HG03575 (cell line): ENCODE measurements at regions not wholly inside any gene's neighbourhood (a gene's known extent, or its start where the extent isn't known, plus 50 kb on each side); places are given as distances from the start of the nearest gene placed in this dataset.
"Not testable (repeated sequence)": the region's sequence is repeated elsewhere in the genome, so short reads cannot be mapped to it uniquely, and the experiment has no call there.

ENCODE experiments used
- ATAC-seq: cut with Tn5 transposase; IDR thresholded peaks from one replicate; pipeline ENCODE4 v1.9.1; 2021; ENCODE audit not compliant: unreplicated experiment, insufficient number of reproducible peaks, low FRiP score; ENCODE audit errors: extremely low read depth

GRCh38 chr12:131296651-131297050 lies 342.9 kb downstream of the ADGRD1 start:
- ATAC-seq: not testable (repeated sequence)

GRCh38 chr12:131298526-131299369 lies 345.0 kb downstream of the ADGRD1 start:
- not testable (repeated sequence) for ATAC-seq

DNA sequence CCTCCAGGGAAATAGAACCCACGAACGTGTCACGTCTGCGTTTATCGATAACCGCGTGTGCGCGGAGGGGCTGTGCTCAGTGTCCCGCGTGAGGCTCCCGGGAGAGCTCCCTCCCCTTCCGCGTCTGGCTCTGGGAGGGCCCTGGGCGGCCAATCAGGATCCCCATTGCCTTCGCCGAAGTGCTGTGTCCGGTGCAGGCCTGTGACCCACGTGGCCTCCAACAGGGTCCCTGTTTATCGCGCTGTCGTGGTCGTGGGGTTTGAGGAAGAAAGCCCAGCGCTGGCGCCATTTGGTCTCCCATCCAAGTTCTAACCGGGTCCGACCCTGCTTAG lies 345.6 kb downstream of the ADGRD1 start:
- ATAC-seq: not testable (repeated sequence)

- ATAC-seq: not testable (repeated sequence)
Measured at GRCh38 chr12:131303576-131303975, 349.9 kb downstream of the ADGRD1 start.

DNA sequence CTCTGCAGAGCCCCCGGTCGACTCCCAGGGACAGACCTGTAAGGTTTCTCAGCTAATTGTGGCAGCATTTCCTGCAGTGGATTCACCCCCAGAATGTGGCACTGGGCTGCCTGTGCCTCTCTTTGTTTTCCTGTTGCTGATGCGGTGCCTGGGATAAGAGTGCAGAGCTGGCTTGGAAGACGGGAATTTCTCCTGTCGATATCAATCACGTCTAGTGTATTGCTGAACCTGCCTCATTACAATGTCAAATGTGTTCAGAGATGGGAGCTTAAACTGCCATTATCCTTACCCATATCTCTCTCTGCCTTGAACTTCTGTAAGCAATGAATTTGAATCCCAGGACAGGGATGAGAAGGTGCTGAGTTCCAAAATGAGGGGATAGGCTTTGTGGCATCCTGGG lies 350.9 kb downstream of the ADGRD1 start:
- ATAC-seq: not testable (repeated sequence)

GRCh38 chr12:131309700-131310099 lies 356.0 kb downstream of the ADGRD1 start:
- ATAC-seq: no peak

- not testable (repeated sequence) for ATAC-seq
Measured at GRCh38 chr12:131310227-131310969, 356.7 kb downstream of the ADGRD1 start.

DNA sequence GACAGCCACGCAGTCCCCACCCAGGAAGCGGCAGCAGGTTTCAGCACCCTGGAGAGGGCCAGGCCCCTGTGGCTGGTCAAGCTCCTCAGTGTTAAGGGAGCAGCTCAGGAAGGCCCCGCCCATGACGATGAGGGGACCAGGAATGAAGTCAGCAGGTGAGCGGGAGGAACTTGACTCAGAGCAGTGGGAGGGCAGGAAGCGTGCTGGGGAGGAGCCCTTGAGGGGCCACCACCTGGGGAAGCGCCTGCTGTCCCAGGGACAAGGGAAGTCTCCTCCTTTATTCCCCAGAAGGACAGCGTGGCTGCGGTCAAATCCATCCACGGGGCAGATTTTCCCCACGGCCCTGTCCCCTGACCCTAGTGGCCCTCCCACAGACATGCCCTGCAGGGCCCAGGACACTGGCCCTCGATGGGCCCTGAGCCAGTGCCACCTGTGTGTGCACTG lies 357.6 kb downstream of the ADGRD1 start:
- not testable (repeated sequence) for ATAC-seq

DNA sequence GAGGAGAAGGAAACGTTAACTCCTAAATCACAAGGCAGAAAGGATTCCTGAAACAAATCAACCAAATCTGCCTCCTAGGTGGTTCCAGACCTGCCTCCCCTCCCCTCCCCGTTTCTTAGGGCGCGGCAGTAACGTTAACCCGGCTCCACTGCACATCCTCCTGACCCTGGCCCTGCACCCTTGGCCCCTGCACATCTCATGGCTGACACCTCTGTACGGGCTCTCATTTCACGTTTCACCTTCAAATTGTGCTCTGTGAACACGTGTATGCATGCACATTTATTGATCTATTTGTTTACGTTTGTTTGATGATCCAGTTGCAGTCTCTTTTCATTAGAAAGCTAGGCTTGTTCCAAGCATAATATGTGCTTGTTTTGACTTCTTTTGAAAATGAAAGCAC lies 358.1 kb downstream of the ADGRD1 start:
- no peak for ATAC-seq

GRCh38 chr12:131312382-131312781 lies 358.7 kb downstream of the ADGRD1 start:
- not testable (repeated sequence) for ATAC-seq

DNA sequence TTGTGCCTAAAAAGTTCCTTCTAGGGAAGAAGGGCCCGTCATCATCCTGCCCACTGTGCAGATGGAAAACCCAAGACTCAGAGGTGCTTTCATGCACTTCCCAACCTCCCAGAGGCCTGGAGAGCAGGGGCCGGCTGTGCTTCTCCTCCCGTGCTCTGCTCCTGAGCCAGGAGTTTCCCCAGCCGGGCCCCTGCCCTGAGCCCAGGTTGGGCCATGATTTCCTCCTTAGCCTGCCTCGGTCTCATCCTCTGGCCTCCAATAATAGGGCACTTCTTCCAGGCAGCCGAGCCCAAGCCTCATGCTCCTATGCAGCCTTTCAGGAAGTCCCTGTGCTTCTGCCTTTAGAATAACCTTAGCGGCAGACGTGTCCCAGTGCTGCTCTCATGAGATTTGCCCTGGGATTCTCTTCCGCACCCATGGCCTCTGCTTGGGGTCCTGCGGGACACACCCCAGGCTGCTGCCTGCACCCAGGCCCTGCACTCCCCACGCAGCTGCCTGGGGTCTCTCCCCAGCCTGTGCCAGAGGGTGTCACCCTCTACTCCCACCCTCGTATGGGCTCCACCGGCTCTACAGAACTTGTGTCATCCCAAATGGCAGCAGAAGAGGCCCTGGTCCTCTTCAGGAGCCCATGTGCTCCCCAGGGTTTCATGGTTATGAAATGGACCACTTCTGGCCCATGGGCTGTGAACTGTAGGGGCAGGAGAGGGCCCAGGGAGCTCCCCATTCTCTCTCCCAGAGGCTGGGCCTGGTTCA lies 359.3 kb downstream of the ADGRD1 start:
- ATAC-seq: no peak

DNA sequence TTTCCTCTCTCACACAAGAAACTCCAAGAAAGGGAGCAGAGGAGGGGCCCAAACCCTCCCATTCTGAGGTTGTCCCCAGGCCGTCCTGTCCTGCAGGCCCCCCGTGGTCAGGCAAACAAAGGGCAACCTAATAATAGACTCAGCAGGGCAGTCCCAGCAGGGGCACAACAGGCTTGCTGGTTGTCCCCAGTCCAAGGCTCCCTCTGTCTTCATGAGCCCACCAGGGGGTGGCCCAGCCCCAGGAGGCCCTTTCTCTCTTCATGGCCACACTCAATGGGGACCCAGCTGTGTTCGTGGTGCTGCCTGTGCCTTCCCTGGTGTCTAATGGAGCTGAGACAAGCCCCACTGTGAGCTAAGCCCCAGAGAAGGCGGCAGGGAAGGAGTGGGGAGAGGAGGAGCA lies 359.9 kb downstream of the ADGRD1 start:
- ATAC-seq: no peak

GRCh38 chr12:131314524-131315090 lies 360.9 kb downstream of the ADGRD1 start:
- no peak for ATAC-seq

DNA sequence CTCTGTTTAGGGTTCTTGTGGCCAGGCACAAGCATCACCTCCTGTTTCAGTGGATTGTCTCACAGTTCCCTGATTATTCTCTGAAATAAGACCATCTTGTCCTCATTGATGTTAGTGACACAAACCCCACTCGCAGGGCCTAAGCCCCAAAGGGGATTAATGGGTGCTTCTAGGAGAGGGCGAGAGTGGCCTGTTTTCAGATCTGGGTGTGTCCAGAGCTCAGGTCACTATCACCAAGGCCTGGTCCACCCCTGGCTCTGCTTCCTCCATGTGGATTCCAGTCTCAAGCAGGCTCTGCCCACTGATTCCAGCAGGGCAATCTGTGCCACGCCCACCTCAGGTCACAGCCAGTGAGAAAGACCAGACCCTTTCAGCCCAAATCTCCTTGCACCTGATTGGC lies 361.9 kb downstream of the ADGRD1 start:
- ATAC-seq: no peak

GRCh38 chr12:131316388-131316787 lies 362.7 kb downstream of the ADGRD1 start:
- no peak for ATAC-seq

DNA sequence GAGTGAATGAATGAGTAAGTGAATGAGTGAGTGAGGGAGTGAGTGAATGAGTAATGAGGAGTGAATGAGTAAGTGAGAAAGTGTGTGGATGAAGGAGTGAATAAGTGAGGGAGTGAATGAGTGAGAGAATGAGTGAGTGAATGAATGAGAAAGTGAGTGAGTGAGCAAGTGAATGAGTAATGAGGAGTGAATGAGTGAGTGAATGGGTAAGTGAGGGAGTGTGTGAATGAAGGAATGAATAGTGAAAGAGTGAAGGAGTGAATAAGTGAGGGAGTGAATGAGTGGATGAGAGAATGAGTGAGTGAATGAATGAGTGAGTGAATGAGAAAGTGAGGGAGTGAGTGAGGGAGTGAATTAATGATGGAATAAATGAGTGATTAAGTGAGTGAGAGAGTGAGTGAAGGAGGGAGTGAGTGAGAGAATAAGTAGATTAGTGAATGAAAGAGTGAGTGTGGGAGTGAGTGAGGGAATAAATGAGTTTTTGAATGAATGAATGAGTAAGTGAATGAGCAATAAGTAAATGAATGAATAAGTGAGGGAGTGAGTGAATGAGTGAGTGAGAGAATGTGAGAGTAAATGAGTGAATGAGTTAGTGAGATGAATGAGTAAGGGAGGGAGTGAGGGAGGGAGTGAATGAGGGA lies 364.5 kb downstream of the ADGRD1 start:
- no peak for ATAC-seq

GRCh38 chr12:131321988-131322387 lies 368.3 kb downstream of the ADGRD1 start:
- no peak for ATAC-seq

DNA sequence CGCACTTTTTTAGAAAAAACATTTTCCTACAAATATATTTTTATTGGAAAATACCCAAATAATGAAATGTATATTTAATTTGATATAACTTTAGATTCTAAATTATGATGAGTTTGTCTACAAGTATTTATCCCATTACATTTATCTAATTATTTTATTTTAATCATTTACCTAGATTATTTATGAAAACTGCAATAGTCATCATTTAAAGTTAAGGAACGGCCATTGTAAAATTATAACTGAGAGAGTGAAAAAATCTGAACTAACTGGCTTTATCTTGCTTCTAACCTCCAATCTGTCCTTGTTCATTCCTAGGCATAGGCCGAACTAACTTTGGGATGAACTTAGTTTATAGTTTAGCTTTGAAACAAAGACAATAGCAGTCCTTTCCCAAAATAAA lies 368.8 kb downstream of the ADGRD1 start:
- ATAC-seq: not testable (repeated sequence)

GRCh38 chr12:131323879-131324278 lies 370.2 kb downstream of the ADGRD1 start:
- ATAC-seq: no peak
